GM19351 (cell line): ENCODE measurements at regions not wholly inside any gene's neighbourhood (a gene's known extent, or its start where the extent isn't known, plus 50 kb on each side); places are given as distances from the start of the nearest gene placed in this dataset.
A peak's percentile ranks its signal among the peaks of the same experiment; 100 is the strongest.

Experiments
- ATAC-seq: cut with Tn5 transposase; IDR thresholded peaks from one replicate; pipeline ENCODE4 v1.9.1; 2021; ENCODE audit warnings: mild to moderate bottlenecking, moderate library complexity; ENCODE audit not compliant: unreplicated experiment

DNA sequence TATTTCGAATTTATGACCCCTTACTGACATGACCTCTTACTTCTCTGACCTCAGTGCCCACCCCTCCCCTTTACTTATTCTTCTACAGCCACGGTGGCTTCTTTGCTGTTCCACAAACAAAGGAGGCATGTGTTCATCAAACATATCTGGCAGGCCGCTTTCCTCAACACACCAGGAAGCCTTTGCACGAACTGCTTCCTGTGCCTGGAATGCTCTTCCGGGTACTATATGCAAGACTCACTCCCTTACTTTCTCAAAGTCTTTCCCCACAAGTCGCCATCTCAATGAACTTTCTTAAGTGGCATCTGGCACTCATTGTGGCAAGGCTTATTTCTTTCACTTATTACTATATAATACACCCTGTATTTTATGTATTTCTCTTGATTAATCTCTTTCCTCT lies 351.5 kb upstream of the DDX53 start:
- no peak for ATAC-seq

DNA sequence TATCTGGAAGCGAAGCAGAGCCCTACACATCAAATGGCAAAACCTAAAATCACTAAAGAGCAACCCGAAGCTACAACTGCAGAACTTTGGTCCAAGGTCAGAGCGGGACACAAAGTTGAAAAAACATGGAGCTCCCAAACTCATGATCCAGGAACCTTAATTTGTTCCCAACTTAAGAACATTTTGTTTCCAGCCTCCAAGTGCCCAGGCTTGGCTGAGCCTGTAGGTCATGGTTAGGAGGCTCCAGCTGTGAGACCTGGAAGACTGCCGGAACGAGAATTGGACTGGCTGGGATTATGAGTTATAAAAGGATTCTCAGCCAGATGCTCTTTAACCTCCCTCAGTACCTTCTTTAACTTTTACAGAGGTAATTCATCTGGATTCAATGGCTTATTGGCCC lies 349.1 kb upstream of the DDX53 start:
- ATAC-seq: no peak

DNA sequence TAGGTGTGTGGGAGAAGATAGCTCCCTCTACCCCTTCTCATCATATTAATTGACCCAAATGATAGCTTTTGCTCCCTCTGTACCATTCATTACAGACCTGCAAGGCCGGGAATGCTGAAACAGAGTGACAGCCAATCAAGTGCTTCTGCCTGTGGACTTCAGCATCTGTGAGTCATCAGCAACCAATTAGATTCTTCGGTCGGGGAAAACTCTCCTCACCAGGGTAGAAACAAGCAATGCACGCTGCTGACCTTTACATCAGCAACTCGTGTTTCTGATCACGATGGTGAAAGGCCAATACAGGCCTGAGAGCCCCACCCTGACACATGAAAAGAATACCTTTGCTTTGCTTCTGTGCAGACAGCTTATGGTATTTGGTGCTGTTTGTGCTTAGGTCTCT lies 347.2 kb upstream of the DDX53 start:
- no peak for ATAC-seq

DNA sequence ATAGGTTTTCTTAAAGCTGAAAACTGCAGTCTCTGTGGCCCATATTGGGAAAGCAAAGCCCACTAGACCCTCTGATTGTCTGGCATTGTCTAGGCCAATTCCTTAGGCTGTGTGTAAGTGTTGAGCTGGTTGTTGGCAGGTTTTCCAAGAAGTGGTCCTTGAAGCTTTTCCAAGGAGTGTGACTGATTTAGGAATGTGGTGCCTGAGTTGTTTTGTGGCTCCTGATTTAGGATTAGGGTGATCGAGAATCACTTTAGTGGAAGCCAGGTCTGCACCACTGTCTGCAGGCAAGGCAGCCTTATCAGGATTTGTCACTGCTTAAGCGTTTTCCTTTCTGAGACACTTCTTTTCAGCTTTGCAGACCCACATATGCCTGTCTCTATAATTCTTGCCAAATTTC lies 339.0 kb upstream of the DDX53 start:
- ATAC-seq: no peak

DNA sequence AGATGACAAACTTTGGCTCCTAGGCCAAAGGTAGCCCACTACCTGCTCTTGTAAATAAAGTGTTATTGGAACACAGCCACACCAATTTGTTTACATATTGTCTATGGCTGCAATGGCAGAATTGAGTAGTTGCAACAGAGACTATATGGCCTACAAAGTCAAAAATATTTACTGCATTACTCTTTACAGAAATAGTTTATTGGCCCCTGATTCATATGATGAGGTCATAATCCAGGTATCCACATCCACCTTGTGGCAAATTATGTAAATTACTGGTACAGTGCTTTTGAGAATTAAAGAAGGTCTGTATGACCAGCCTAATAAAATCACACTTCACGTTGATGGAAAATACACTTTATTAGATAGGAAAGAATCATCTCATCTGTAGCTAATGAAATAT lies 337.0 kb upstream of the DDX53 start:
- ATAC-seq: no peak

DNA sequence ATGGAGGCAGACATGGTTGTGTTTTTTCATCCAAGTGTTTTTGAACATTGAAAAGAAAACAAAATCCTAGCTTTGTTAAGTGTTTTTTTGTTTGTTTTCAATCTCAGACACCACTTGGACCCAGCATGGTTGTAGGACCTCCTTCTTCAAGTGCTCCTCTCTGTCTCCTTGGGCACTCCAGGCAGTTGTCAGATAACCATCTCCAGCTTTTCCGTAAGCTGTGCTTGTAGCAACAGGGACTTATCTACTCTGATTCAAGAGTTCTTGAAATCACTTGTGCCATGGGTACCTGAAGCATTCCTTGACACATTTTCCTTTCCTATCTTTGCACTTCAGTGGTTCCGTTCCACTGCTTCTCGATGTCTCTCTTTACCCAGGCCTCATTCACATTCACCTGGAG lies 334.9 kb upstream of the DDX53 start:
- ATAC-seq: no peak

DNA sequence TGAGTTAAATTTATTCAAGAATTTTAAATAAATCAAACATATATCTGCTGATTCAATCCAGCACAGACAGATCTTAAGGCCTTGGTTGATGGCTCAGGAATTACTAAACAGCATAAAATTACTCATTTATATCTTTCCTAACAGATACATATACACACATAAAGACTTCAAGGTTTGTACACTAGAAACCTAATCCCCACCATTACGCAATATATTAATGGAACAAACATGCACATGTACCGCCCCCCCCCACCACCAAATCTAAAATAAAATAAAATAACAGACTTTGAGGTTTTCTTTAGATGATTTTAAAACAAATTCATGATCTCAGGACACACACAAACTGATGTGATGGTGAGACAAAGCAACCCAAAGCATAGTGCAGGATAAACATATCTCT lies 333.9 kb upstream of the DDX53 start:
- no peak for ATAC-seq

DNA sequence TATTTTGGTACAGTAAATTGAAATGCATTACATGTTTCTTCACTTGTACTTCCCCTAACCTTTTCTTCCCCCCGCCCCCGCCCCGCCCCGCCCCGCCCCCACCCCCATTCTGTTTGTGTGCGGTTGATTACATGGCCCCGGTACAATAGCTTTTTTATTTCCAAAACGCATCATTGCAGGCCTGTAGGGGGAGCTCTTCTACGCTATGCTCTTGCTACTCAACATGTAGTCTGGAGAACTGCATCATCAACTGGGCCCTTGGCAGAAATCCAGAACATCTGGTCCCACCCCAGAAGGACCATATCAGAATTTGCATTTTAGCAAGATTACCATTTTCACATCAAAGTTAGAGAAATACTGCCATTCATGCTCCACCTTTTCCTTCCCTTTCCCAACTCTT lies 333.3 kb upstream of the DDX53 start:
- ATAC-seq: peak; percentile 86

DNA sequence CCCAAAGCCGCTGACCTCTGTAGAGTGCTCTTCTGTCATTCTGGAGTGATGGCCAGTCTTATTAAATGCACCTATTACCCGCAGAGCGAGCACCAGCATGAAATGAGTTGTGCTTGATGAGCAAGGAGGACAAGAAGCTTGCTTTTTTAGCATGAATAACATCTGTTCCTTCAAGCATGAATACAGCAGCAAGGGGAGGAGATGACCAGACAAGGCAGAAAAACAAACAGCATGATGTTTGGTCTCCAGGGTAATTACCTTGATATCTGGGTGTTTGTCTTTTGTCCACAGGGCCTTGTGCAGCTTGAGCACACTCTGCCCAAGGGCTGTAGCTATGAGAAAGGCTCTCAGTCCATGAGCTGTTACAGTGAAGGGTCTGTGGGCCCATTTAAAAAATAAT lies 324.8 kb upstream of the DDX53 start:
- no peak for ATAC-seq

DNA sequence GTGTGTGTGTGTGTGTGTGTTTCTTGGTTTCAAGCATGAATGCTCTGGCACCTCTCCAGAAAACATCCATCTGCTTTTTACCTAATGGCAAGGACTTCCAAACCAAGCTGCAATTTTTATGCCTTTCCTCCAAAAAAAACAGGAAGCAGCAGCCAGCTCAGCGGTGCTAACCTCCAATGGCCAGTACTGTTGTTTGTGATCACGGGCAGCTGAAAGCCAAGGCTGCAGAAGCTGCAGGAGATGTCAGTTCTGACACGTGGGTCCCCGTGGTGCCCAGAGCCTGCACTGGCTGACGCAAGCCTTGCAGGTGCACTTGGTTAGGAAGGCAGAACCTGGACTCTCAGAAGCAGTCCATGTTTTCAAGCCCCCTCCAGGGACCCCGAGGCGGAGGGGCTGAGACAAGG lies 313.6 kb upstream of the DDX53 start:
- peak; percentile 51 for ATAC-seq

DNA sequence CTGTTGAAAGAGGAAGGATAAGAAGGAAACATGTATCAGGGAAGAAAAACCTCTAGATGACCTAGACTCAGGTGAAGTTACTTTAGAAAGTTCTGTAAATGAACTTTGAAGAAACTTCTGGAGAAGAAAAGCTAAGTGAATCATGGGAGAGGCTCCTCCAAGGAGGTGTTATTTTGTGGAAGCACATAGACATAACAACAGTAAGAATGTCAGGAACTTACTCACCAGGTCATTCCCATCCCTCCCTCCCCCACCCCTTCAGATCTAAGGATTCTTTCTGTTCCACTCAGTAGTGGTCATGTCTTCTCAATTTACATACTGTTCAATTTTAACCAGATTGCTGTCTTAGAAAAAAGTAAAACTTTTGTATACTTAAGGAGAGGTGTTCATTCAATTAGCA lies 310.5 kb upstream of the DDX53 start:
- ATAC-seq: no peak

DNA sequence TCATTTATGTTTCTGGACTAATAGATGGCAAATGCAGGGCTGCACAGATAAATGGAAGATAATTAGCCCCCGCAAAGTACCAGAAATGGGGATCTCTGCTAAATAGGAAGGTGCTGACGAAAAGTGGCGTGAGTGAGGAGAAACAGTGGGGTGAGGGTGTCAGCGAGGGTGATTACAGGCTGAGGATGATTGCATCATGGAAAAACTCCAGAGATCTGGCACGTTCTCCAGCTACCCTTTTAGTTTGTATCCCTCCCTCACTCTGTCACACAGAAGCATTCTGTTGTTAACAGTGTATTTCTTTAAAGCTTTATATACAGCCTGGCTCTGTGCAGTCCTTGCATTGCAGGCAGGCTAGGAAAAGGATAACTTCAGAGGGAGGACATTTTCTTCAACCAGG lies 309.6 kb upstream of the DDX53 start:
- ATAC-seq: no peak

DNA sequence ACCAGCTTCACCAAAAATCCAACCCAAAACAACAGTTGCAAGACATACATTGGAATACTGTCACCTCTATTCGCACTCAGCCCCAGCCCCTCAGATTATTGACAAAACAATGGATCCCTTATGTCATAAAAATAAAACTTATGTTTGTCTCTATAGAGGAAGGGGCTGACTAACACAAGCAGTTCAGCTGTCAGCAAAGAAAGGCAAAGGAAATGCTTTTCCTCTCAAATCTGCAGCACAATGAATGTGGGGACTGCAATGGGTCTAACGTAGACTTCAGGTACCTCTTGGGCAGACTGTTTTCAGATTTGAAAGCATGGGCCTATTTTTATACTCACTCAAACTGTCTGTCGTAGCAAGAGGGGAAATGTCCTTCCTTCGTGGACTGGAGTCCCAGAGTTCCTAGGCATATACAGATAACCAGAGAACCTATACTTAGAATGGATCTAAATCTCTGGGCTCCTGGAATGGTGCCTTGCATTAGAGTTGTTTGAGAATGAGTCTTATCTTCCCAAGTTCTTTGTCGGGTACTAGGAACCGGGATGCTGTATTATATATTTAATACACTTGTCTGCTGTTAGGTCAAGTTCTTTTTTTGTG lies 307.7 kb upstream of the DDX53 start:
- ATAC-seq: no peak

DNA sequence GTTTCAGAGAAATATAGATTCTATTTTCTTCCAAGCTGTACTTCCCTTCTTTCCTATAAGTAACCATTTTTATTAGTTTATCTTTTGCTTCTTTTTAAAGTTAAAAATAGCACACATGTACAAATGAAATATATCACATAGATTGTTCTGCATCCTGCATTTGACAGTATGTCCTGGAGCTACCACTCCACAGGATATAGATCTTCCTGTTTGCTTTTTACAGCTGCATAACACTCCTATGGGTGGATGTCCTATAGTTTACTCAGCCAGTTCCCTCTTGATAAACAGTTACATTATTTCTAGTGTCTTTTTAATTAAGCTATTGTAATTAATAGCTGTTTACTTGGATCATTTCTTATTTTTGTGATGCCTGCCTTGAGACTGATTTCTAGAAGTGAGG lies 301.6 kb upstream of the DDX53 start:
- ATAC-seq: no peak

DNA sequence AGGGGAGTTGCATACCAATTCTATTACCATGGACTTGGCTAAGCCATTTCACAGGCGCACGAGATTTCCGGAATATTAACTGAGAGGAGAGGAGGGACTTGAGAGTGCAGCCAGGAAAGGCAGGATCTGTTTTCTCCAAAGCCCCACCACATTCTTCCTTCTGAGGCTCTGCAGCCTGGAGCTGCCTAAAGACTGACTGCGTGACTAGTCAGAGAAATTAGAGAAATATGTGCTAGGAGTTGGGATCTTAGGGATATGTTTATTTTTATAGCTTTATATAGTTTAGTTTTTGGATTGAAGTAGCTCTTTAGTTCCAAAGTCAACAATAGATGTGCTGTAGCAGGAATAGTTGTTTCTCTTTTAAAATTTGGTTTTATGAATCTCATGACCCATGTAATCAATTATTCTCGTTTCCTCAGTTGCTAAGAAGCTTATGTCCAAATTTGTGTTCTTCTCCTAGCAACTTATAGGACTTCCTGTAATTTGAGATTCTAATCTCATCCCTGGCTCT lies 300.1 kb upstream of the DDX53 start:
- no peak for ATAC-seq

DNA sequence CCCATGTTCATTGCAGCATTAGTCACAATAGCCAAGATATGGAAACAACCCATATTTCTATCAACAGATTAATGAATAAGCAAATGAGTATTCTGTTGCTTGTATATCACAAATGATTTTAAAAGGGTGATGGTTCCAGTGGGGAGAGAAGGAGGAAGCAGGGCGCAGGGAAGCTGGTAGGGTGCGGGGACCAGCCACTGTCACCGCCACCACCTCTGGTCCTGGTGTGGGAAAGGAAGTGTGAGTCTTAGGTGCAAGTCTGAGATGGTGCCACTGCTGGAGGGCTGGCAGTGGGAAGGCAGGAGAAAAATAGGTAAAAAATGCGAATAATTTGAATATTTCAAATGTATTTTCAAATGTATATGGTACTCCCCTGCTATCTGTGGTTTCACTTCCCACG lies 286.8 kb upstream of the DDX53 start:
- no peak for ATAC-seq

DNA sequence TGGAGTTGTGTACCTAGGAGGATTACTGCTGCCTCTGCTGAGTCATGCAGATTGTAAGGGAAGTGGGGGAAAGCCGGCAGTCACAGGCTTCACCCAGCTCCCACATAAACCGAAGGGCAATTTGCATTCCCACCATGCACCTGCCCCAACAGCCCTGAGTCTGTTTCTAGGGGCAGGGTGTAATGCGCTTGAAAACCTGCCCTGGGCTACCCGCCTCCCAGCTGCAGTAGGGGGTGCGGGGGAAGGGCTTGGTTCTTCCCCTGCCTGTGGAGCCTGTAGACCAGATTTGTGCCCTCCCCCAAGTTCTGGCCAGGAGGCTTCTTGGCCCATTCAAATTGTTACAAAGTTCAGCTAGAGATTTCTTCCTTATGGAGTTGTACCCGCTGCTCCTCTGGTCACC lies 269.2 kb upstream of the DDX53 start:
- ATAC-seq: no peak

DNA sequence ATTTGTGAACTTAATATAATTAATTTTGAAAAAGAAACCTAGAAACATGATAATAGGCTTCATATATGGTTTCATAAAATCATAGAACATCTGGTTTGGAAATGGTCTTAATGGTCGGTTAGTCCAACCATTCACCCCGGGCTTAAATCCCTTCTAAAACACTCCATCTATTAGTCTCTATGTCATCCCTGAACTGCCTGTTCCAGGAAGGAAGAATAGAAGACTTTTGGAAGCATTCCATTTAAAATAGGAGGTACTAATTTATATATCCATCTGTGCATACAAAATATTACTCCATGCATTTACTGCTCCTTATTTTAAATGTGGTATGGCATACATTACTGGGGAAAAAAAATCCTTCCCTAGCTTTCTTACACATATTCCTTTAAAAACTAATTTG lies 262.2 kb upstream of the DDX53 start:
- no peak for ATAC-seq

DNA sequence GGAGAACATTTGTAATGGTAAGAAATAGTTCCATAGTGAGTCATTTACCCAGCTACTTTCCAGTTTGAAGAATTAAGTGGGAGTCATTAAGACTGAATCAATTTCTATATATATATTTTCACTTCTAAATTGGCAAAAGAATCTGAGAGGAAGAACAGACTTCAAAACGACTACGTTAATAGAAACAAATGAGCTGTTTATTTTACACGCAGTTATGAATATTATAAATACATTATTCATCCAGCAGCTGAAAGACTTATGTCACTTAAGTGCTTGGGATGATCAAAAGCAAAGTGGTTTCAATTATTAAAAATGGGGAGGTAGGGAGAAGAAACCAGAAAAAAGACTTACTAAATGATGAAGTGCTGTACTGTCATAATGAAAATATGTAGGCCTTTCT lies 260.5 kb upstream of the DDX53 start:
- no peak for ATAC-seq

DNA sequence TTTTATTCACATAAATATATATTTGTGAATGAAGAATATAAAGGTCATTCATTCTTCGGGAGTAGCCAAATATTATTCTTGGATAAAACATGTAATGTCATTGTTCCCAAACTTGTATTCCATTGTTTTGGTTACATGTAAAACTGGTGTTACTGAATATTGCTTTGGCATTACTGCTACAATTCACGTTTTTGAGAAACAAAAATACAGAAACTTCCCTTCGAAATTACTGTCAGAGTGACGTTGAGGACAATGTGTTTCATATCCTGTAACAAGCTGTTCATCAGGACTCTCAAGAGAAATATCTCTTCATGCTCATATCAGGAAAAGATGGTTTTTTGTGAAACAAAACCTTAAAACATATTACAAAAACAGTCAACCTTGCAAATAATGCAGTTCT lies 258.9 kb upstream of the DDX53 start:
- ATAC-seq: no peak

DNA sequence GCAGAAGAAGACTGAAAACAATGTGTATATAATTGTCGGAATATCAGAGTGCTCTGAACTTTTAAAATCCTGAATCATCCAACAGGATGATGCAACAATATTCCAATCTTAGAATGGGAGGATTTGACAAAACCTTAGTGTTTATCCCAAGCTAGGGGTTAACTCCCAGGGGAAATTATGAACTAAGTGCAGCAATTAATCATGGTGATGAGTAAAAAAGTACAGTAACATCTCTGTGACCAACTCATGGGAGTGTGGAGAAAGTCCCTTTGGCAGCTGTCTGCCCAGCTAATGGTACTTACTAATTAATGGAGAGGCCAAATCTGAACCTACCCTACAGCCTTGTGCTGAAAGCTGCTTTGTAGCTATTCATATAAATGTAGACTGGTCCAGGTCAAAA lies 257.6 kb upstream of the DDX53 start:
- ATAC-seq: no peak

DNA sequence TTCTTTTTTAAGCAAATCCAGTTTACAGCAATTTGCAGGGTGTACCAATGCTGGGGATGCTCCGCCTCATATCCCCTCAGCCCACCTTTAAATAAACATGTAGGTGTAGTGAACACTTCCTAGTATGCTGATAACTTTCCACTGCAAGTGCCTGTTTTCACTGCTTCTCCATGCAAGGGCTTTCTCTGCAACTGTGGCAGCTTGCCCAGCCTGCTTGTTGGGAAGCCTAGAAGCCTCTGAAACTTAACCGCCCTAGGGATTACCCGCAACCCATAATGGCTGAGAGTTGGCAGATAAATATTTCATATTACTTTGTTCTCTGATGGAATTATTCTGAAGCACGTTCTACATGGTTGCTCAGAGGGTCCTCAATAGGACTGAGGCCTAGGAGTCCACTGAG lies 253.7 kb upstream of the DDX53 start:
- no peak for ATAC-seq
